SKM-1 (cell line): ENCODE measurements at regions not wholly inside any gene's neighbourhood (a gene's known extent, or its start where the extent isn't known, plus 50 kb on each side); places are given as distances from the start of the nearest gene placed in this dataset.
"Not testable (repeated sequence)": the region's sequence is repeated elsewhere in the genome, so short reads cannot be mapped to it uniquely, and the experiment has no call there.

Experiments used
- DNase-seq: peaks from one replicate; lab custom pipeline; 2025; ENCODE audit not compliant: unreplicated experiment; lab: John Stamatoyannopoulos, UW

- no peak for DNase-seq
Measured at GRCh38 chr5:118397236-118397635, 591.1 kb downstream of the DTWD2 start.

- no peak for DNase-seq
Measured at GRCh38 chr5:118392491-118392890, 595.9 kb downstream of the DTWD2 start.

- not testable (repeated sequence) for DNase-seq
Measured at GRCh38 chr5:118382931-118383330, 605.4 kb downstream of the DTWD2 start.

- no peak for DNase-seq
Measured at GRCh38 chr5:118379470-118379869, 608.9 kb downstream of the DTWD2 start.

- DNase-seq: no peak
Measured at GRCh38 chr5:118378959-118379358, 609.4 kb downstream of the DTWD2 start.

- no peak for DNase-seq
Measured at GRCh38 chr5:118377420-118377819, 610.9 kb downstream of the DTWD2 start.

- DNase-seq: no peak
Measured at GRCh38 chr5:118371973-118372831, 616.1 kb downstream of the DTWD2 start.

GRCh38 chr5:118366429-118366828 lies 621.9 kb downstream of the DTWD2 start:
- DNase-seq: no peak

GRCh38 chr5:118365718-118366117 lies 622.6 kb downstream of the DTWD2 start:
- no peak for DNase-seq

GRCh38 chr5:118354797-118355196 lies 633.5 kb downstream of the DTWD2 start:
- no peak for DNase-seq

- no peak for DNase-seq
Measured at GRCh38 chr5:118353970-118354369, 634.4 kb downstream of the DTWD2 start.

- DNase-seq: no peak
Measured at GRCh38 chr5:118336468-118336867, 651.9 kb downstream of the DTWD2 start.

GRCh38 chr5:118327389-118327788 lies 661.0 kb downstream of the DTWD2 start:
- no peak for DNase-seq

GRCh38 chr5:118326481-118327045 lies 661.8 kb downstream of the DTWD2 start:
- DNase-seq: no peak

- DNase-seq: no peak
Measured at GRCh38 chr5:118325931-118326330, 662.4 kb downstream of the DTWD2 start.

GRCh38 chr5:118323723-118324122 lies 664.6 kb downstream of the DTWD2 start:
- DNase-seq: not testable (repeated sequence)

GRCh38 chr5:118321081-118321480 lies 667.3 kb downstream of the DTWD2 start:
- DNase-seq: no peak

GRCh38 chr5:118320121-118320520 lies 668.2 kb downstream of the DTWD2 start:
- no peak for DNase-seq

GRCh38 chr5:118314931-118315330 lies 673.4 kb downstream of the DTWD2 start:
- DNase-seq: no peak

- DNase-seq: no peak
Measured at GRCh38 chr5:118311103-118311819, 677.1 kb downstream of the DTWD2 start.

GRCh38 chr5:118310401-118310800 lies 677.9 kb downstream of the DTWD2 start:
- DNase-seq: no peak

- no peak for DNase-seq
Measured at GRCh38 chr5:118303296-118303695, 685.1 kb downstream of the DTWD2 start.
